AG20443 (cell line): ENCODE measurements at regions not wholly inside any gene's neighbourhood (a gene's known extent, or its start where the extent isn't known, plus 50 kb on each side); places are given as distances from the start of the nearest gene placed in this dataset.
A peak's percentile ranks its signal among the peaks of the same experiment; 100 is the strongest.
"Not testable (repeated sequence)": the region's sequence is repeated elsewhere in the genome, so short reads cannot be mapped to it uniquely, and the experiment has no call there.

Experiments
- DNase-seq: peaks from one replicate; pipeline ENCODE4 v3.0.0; 2012; ENCODE audit warnings: low spot score, mixed read lengths

DNA sequence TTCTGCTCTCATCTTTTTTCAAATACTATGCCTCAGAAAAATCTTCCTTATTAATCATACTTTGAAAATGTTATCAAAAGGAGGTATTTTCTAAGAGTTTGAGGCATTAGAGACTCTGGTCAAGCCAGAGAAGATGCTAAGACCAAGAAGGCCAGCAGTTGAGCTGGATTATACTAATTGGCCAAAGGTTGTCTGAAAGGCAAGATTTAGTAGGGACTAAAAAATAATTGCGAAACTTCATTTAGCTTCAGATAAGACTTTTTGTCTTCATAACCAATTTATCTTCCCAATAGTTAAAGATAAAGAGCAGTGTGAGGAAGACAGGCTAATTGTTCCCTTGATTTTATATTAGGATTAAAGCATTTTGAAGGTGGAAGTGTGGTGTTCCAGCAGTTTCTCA lies 1412.4 kb upstream of the PCDH7 start:
- DNase-seq, result no peak

GRCh38 chr4:29309050-29309449 lies 1411.1 kb upstream of the PCDH7 start:
- DNase-seq, result no peak

GRCh38 chr4:29310252-29310651 lies 1409.9 kb upstream of the PCDH7 start:
- DNase-seq, result no peak

DNA sequence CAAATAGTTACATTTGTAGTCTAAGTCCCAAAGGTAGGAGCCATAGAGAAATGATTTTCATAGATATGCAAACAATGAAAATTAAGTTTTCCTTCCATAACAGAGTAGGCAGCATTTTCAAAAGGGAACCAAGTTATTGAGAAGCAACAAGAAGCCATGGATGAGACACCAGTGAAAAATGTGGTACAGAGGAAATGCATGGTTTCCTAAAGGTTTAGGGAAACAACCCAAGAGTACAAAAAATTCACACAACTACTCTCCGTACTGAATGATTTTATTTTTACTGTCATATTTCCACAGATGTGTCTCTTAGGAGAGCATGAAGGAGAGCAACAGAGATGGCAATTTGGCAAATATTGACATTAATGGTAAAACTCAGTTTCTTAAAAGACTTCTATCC lies 1408.9 kb upstream of the PCDH7 start:
- no peak for DNase-seq

GRCh38 chr4:29319663-29320340 lies 1400.4 kb upstream of the PCDH7 start:
- DNase-seq, result no peak

DNA sequence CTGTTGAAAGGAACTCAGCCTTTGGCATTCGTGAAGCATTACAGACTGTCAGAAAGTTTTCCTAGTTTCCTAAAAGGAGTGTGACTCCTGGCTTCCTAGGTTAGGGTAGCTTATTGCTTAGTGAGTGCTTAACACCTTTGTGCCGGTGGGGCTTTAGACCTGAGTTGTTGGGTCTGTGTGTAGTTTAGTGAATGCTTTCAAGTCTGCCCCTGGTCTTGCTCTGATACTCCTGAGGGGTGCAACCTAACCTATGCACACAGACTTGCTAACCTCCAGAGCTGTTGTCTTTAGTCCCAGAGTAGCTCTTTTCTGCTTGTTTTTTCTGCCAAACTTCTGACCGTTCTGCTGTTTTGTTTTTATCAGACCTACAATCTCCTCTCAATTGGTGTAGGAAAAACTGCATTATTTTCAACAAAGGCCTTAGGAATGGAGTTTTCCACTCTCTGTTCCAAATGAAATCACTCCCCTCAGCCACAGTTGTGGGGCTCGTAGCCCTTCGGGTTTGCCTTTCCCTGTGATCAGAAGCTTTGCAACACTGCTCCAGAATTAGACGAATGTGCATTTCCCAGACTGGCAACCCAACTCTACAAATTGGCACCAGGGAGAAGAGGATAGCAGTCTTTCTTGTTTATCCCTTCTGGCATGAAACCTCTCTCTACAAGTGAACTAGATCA lies 1399.1 kb upstream of the PCDH7 start:
- DNase-seq, result no peak

GRCh38 chr4:29326004-29326403 lies 1394.2 kb upstream of the PCDH7 start:
- DNase-seq, result no peak

DNA sequence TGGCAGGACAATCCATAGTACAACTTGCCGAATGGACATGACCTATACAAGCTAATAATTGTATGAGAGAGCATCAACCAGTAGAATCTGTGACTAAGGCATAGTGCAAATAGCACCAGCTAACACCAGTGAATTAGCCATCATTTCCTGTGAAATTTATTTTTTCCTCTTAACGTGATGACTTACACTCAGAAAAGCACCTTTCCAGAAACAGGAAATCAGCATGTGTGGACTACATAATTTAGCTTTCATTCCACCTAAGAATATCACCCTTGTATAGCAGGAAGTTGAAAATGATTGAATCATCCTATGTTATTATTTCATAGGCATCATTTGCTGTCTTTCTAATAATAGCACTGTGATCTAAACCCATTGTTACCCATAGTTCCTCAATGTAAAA lies 1393.4 kb upstream of the PCDH7 start:
- no peak for DNase-seq

- DNase-seq, result no peak
Measured at GRCh38 chr4:29336861-29337260, 1383.3 kb upstream of the PCDH7 start.

GRCh38 chr4:29372971-29373370 lies 1347.2 kb upstream of the PCDH7 start:
- DNase-seq, result no peak

GRCh38 chr4:29375716-29376115 lies 1344.5 kb upstream of the PCDH7 start:
- DNase-seq, result no peak

DNA sequence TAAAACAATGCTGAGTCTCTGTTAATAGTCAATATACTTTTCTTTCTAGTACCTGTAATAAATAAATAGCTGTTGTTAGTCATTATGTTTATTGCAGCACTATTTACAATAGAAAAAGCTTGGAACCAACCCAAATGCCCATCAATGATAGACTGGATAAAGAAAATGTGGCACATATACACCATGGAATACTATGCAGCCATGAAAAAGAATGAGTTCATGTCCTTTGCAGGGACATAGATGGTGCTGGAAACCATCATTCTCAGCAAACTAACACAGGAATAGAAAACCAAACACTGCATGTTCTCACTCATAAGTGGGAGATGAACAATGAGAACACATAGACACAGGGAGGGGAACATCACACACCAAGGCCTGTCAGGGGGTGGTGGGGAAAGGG lies 1341.9 kb upstream of the PCDH7 start:
- DNase-seq, result not testable (repeated sequence)

DNA sequence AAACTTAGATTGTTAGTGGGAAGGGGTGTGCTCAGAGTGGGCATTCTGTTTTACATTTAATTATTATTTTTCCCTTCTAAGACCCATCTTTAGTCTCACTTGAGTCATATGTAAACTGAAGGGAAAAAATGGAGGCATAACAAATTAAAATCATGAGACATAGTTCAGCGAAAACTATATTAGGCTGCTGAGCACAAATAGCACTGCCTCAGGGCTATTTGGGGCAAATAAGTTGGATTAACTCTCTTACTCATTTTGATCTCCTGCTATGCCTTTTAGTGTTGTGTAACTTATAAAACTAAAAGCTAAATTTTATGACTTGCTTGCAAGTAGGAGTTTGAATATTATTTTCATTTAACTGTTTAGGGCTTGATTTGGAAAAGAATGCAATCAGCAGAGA lies 1329.2 kb upstream of the PCDH7 start:
- DNase-seq, result no peak

GRCh38 chr4:29405116-29405515 lies 1315.1 kb upstream of the PCDH7 start:
- no peak for DNase-seq

DNA sequence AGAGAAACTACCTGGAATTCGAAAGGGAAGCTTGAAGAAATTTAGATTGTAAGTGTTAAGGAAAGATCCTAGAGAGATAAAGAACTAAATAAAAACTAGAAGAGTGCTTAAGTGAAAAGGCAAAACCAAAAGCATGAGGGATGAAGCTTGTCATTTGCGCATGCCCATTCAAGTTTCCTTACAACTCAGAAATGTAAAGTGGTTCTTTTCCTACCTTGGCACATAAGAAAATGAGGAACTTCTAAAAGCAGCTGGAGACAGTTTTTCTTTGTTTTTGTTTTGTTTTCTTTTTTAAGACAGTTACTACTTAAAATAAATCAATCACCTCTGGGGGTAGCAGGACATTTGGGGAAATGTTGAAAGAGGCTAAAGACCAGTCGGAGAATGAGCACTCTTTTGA lies 1304.4 kb upstream of the PCDH7 start:
- DNase-seq, result no peak

GRCh38 chr4:29423836-29424721 lies 1296.1 kb upstream of the PCDH7 start:
- peak; percentile 23 for DNase-seq

DNA sequence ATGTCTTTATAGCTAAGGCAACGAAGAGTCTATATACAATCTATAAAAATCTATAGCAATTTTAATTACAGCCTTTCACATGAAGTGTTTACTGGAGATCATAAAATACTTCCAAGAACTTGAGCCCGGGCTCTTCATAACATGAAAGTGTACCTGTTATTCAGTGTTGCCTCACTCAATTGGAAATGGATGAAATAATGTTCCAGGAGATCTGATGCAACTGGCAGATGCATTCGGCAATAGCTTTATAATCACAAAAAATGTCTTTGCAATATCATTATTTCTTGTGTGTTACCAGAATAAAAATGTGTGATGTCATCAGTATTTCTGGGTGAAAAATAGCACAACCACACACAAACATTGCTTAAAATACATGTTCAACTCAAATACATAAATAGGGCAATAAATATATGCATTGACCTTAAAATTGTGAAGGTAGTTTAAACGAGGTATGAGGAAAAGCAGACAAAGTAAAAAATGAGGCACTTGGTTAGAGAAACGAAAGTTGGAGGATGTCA lies 1266.8 kb upstream of the PCDH7 start:
- no peak for DNase-seq

DNA sequence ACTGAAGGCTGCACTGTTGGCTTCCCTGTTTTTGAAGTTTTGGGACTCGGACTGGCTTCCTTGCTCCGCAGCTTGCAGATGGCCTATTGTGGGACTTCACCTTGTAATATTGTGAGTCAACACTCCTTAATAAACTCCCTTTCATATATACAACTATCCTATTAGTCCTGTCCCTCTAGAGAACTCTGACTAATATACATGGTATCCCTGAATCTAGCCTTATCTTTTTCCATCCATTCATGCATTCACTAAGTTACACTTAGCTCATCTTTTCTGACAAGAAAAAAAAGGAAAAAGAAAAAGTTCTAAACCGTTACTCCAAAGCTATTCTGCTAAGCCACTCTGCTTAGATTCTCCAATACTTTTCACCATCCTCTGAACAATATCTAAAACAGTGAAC lies 1260.2 kb upstream of the PCDH7 start:
- no peak for DNase-seq

- no peak for DNase-seq
Measured at GRCh38 chr4:29467044-29467717, 1253.0 kb upstream of the PCDH7 start.
